GM15510 (cell line): ENCODE measurements at regions not wholly inside any gene's neighbourhood (a gene's known extent, or its start where the extent isn't known, plus 50 kb on each side); places are given as distances from the start of the nearest gene placed in this dataset.

Experiments used
- POLR2A ChIP-seq: IDR thresholded peaks from 3 replicates; pipeline ENCODE4 v1.6.1; 2011; ENCODE audit warnings: borderline replicate concordance; ENCODE audit not compliant: insufficient read length; ENCODE audit errors: extremely low read depth

- no peak for TF ChIP-seq POLR2A
These were observed 52.4 kb upstream of the PARP11 start for GRCh38 chr12:3925621-3926020.

GRCh38 chr12:3924761-3925160 lies 51.6 kb upstream of the PARP11 start:
- TF ChIP-seq POLR2A: no peak

- no peak for TF ChIP-seq POLR2A
These were observed 49.8 kb upstream of the PARP11 start for GRCh38 chr12:3923021-3923420.
